SK-N-SH (cell line): ENCODE measurements at regions not wholly inside any gene's neighbourhood (a gene's known extent, or its start where the extent isn't known, plus 50 kb on each side); places are given as distances from the start of the nearest gene placed in this dataset.

ENCODE experiments used
- EZH2phosphoT487 ChIP-seq: fragments of 200-600 bp; sonication (generic); IDR thresholded peaks from 2 replicates; pipeline ENCODE4 v1.6.1; 2017; ENCODE audit warnings: low read depth, mixed run types, mild to moderate bottlenecking, antibody characterized with exemption, moderate library complexity, borderline replicate concordance
- FOXJ3 ChIP-seq: sonication (generic); formaldehyde crosslinking; IDR thresholded peaks from 2 replicates; pipeline ENCODE4 v1.5.1; 2020; ENCODE audit warnings: mild to moderate bottlenecking, missing genetic modification reagents
- JUND ChIP-seq: IDR thresholded peaks from 2 replicates; pipeline ENCODE4 v1.4.0; 2012
- MXI1 ChIP-seq: IDR thresholded peaks from 2 replicates; pipeline ENCODE4 v1.6.1; 2012; ENCODE audit warnings: mild to moderate bottlenecking, low read depth, low read length, improper control_type of control experiment
- NFIC ChIP-seq: IDR thresholded peaks from 2 replicates; pipeline ENCODE4 v1.4.0; 2012; ENCODE audit warnings: borderline replicate concordance
- NRF1 ChIP-seq: IDR thresholded peaks from 2 replicates; pipeline ENCODE4 v1.6.1; 2012; ENCODE audit warnings: low read depth, mild to moderate bottlenecking, low read length
- POLR2AphosphoS5 ChIP-seq: IDR thresholded peaks from 2 replicates; pipeline ENCODE4 v1.6.1; 2012; ENCODE audit warnings: low read depth, low read length
- YY1 ChIP-seq: IDR thresholded peaks from 2 replicates; pipeline ENCODE4 v1.4.0; 2012; ENCODE audit warnings: low read depth, mild to moderate bottlenecking
- TF ChIP-seq, protein P1 (sequence below): fragments of 200-600 bp; sonication (generic); IDR thresholded peaks from 2 replicates; pipeline ENCODE4 v1.6.1; 2017; ENCODE audit warnings: antibody characterized with exemption, mild to moderate bottlenecking, moderate library complexity
- TF ChIP-seq, protein P2 (sequence below): IDR thresholded peaks from 2 replicates; pipeline ENCODE4 v1.4.0; 2012; ENCODE audit warnings: low read depth
- TF ChIP-seq, protein P3 (sequence below): IDR thresholded peaks from 2 replicates; pipeline ENCODE4; 2012
- TF ChIP-seq, protein P4 (sequence below): fragments of 150-350 bp; IDR thresholded peaks from 2 replicates; pipeline ENCODE4 v1.6.1; 2016; ENCODE audit warnings: mild to moderate bottlenecking, low read depth, low read length

DNA sequence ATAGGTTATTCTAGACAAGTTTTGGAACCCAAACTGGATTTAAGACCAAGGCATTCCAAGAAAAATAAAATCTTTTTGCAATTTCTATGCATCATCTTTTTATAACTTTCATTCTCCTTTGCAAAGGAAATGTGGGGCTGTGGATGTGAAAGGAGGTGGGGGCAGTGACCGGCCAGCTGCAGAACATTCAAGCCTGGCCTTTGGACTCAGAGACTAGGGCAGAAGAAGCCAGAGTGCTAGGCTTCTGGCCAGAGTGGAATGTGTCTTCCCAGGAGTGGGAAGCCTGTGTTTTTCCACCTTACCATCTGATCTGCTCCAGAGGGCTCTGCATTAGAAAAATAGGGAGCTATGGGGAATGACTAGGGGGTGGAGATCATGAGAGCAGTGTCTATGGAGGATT is 148.5 kb downstream of the C9orf152 start:
- TF ChIP-seq NRF1 (no peak), MXI1 (no peak), NFIC (no peak), EZH2phosphoT487 (no peak), JUND (no peak), YY1 (no peak), POLR2AphosphoS5 (no peak), FOXJ3 (CRISPR knock-in tag) (no peak)
- TF ChIP-seq, protein P1, sequence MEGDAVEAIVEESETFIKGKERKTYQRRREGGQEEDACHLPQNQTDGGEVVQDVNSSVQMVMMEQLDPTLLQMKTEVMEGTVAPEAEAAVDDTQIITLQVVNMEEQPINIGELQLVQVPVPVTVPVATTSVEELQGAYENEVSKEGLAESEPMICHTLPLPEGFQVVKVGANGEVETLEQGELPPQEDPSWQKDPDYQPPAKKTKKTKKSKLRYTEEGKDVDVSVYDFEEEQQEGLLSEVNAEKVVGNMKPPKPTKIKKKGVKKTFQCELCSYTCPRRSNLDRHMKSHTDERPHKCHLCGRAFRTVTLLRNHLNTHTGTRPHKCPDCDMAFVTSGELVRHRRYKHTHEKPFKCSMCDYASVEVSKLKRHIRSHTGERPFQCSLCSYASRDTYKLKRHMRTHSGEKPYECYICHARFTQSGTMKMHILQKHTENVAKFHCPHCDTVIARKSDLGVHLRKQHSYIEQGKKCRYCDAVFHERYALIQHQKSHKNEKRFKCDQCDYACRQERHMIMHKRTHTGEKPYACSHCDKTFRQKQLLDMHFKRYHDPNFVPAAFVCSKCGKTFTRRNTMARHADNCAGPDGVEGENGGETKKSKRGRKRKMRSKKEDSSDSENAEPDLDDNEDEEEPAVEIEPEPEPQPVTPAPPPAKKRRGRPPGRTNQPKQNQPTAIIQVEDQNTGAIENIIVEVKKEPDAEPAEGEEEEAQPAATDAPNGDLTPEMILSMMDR = no peak
- TF ChIP-seq, protein P2, sequence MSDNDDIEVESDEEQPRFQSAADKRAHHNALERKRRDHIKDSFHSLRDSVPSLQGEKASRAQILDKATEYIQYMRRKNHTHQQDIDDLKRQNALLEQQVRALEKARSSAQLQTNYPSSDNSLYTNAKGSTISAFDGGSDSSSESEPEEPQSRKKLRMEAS = no peak
- TF ChIP-seq, protein P3, sequence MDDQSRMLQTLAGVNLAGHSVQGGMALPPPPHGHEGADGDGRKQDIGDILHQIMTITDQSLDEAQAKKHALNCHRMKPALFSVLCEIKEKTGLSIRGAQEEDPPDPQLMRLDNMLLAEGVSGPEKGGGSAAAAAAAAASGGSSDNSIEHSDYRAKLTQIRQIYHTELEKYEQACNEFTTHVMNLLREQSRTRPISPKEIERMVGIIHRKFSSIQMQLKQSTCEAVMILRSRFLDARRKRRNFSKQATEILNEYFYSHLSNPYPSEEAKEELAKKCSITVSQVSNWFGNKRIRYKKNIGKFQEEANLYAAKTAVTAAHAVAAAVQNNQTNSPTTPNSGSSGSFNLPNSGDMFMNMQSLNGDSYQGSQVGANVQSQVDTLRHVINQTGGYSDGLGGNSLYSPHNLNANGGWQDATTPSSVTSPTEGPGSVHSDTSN = no peak
- TF ChIP-seq, protein P4, sequence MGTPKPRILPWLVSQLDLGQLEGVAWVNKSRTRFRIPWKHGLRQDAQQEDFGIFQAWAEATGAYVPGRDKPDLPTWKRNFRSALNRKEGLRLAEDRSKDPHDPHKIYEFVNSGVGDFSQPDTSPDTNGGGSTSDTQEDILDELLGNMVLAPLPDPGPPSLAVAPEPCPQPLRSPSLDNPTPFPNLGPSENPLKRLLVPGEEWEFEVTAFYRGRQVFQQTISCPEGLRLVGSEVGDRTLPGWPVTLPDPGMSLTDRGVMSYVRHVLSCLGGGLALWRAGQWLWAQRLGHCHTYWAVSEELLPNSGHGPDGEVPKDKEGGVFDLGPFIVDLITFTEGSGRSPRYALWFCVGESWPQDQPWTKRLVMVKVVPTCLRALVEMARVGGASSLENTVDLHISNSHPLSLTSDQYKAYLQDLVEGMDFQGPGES = no peak
